ENCODE measurements at regions not wholly inside any gene's neighbourhood (a gene's known extent, or its start where the extent isn't known, plus 50 kb on each side); places are given as distances from the start of the nearest gene placed in this dataset.

DNA sequence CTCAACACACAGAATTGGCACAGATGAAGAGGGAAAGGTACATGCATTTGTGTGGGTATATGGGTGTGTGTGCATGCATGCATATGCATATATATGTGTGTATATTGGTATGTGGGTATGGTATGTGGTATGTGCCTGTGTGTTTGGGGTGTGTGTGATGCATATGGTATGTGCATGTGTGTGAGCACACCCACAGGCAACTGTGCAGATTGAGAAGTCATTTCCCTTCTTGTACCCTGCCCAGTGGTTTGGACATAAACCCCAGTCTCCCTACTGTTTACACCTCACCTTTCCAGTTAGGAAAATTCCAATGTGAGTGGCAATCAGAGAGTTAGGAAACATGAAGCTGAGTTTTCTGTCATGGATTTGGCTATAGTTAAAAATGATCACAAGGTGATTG lies 178.0 kb downstream of the NXNL2 start (continued):
- no peak for TF ChIP-seq ASH2L (IDR thresholded peaks at IDR 0.05; ENCODE audit: borderline replicate concordance, low read depth)
- no peak for TF ChIP-seq YY1 (IDR thresholded peaks at IDR 0.05; ENCODE audit: low read depth, low read length)

DNA sequence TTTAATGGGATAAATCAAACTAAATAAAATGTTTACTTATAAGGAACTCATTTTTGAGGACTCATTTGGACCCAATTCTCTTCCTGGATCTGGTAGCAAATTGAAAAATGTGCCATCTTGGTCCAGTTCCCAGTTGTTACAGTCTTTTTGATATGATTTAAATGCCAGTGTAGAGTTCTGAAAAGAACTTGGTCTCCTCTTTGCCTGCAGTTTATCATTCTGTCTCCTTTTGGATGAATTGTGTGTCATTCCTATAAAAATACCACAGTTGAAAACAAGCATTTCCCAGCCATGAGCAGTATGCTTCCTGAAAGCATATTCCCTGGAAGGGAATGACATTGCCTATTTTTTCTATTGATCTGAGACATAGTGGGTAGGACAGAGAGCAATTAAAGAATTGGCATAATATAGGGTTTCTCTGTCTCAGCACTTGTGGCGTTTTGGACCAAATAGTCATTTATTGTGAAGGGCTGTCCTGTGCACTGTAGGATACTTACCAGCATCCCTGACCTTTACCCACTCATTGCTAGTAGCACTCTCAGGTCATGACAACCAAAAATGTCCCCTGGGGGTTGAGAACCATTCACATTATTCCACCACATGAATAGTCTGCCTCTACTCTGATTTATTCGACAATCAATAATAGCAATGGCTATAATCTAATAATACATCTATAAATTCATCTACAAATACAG lies 181.8 kb downstream of the NXNL2 start:
- no peak for DNase-seq (ENCODE audit: low read depth, low spot score)
- H3K79me2 ChIP-seq (ENCODE audit: control insufficient read depth, insufficient read depth, low read length): no peaks in the 10 kb centered on the region
- in situ Hi-C loops (cut with MboI): no loop called here
- H2AFZ ChIP-seq (ENCODE audit: control insufficient read depth, low read depth, low read length): no peak overlapping the region
- H3K27me3 ChIP-seq (replicated peaks in 1 of 2; ENCODE audit: control insufficient read depth in 2 of 2, insufficient read depth in 2 of 2, low read length in 1 of 2): no peaks in the 10 kb centered on the region
- intact Hi-C loops (cut with micrococcal nuclease; ENCODE audit: unreplicated experiment): no loop called here
- RAD21 ChIA-PET (ENCODE audit: unreplicated experiment): no interaction called here
- no peaks in the 10 kb centered on the region for H3K9me3 ChIP-seq (replicated peaks; ENCODE audit: control insufficient read depth, insufficient read depth, low read length)
- BruUV-seq (replicated peaks): no TSS peak
- H3K9ac ChIP-seq (ENCODE audit: control insufficient read depth, insufficient read depth, low read length): no peak overlapping the region
- CTCF ChIA-PET: no interaction called here
- no peak for ATAC-seq
- no peak for FAIRE-seq
- SMC1A ChIA-PET (ENCODE audit: uncharacterized antibody, unreplicated experiment): no interaction called here
- no peak overlapping the region for H3K27ac ChIP-seq (ENCODE audit: control insufficient read depth, insufficient read depth)
- no peak overlapping the region for H3K4me3 ChIP-seq
- no peaks in the 10 kb centered on the region for H4K20me1 ChIP-seq (ENCODE audit: control insufficient read depth, insufficient read depth)
- POLR2A ChIA-PET: no interaction called here
- H3K36me3 ChIP-seq (ENCODE audit: control insufficient read depth in 2 of 2, insufficient read depth in 2 of 2, low read length in 1 of 2): no peaks in the 10 kb centered on the region
- WGBS (ENCODE audit: insufficient coverage, insufficient replicate concordance, low lambda C conversion rate, missing lambda C conversion rate): 47% methylated on average over 2 of the region's 2 CpGs
- H3K4me2 ChIP-seq (ENCODE audit: control insufficient read depth, insufficient read depth): no peak overlapping the region
- H3K4me1 ChIP-seq (ENCODE audit: control insufficient read depth, insufficient read depth, low read length): no peaks in the 10 kb centered on the region
- TF ChIP-seq ESRRA (IDR thresholded peaks at IDR 0.05; ENCODE audit: low read length): no peak
- TF ChIP-seq, protein P1, sequence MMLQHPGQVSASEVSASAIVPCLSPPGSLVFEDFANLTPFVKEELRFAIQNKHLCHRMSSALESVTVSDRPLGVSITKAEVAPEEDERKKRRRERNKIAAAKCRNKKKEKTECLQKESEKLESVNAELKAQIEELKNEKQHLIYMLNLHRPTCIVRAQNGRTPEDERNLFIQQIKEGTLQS (IDR thresholded peaks at IDR 0.05; ENCODE audit: borderline replicate concordance, extremely low read depth, low read depth, low read length): no peak
- TF ChIP-seq KDM1A (IDR thresholded peaks at IDR 0.05; ENCODE audit: borderline replicate concordance): no peak
- TF ChIP-seq, protein P2, sequence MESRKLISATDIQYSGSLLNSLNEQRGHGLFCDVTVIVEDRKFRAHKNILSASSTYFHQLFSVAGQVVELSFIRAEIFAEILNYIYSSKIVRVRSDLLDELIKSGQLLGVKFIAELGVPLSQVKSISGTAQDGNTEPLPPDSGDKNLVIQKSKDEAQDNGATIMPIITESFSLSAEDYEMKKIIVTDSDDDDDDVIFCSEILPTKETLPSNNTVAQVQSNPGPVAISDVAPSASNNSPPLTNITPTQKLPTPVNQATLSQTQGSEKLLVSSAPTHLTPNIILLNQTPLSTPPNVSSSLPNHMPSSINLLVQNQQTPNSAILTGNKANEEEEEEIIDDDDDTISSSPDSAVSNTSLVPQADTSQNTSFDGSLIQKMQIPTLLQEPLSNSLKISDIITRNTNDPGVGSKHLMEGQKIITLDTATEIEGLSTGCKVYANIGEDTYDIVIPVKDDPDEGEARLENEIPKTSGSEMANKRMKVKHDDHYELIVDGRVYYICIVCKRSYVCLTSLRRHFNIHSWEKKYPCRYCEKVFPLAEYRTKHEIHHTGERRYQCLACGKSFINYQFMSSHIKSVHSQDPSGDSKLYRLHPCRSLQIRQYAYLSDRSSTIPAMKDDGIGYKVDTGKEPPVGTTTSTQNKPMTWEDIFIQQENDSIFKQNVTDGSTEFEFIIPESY (IDR thresholded peaks at IDR 0.05): no peak
- no peak for TF ChIP-seq ZZZ3 (IDR thresholded peaks at IDR 0.05; ENCODE audit: control insufficient read depth, insufficient read length, low read depth)
- no peak for TF ChIP-seq RUNX3 (IDR thresholded peaks at IDR 0.05; ENCODE audit: low read length)
- TF ChIP-seq, protein P3, sequence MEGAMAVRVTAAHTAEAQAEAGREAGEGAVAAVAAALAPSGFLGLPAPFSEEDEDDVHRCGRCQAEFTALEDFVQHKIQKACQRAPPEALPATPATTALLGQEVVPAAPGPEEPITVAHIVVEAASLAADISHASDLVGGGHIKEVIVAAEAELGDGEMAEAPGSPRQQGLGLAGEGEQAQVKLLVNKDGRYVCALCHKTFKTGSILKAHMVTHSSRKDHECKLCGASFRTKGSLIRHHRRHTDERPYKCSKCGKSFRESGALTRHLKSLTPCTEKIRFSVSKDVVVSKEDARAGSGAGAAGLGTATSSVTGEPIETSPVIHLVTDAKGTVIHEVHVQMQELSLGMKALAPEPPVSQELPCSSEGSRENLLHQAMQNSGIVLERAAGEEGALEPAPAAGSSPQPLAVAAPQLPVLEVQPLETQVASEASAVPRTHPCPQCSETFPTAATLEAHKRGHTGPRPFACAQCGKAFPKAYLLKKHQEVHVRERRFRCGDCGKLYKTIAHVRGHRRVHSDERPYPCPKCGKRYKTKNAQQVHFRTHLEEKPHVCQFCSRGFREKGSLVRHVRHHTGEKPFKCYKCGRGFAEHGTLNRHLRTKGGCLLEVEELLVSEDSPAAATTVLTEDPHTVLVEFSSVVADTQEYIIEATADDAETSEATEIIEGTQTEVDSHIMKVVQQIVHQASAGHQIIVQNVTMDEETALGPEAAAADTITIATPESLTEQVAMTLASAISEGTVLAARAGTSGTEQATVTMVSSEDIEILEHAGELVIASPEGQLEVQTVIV (IDR thresholded peaks at IDR 0.05; ENCODE audit: borderline replicate concordance, partially characterized antibody): no peak
- no peak for TF ChIP-seq SUZ12 (IDR thresholded peaks at IDR 0.05; ENCODE audit: unreplicated experiment)
- TF ChIP-seq, protein P4, sequence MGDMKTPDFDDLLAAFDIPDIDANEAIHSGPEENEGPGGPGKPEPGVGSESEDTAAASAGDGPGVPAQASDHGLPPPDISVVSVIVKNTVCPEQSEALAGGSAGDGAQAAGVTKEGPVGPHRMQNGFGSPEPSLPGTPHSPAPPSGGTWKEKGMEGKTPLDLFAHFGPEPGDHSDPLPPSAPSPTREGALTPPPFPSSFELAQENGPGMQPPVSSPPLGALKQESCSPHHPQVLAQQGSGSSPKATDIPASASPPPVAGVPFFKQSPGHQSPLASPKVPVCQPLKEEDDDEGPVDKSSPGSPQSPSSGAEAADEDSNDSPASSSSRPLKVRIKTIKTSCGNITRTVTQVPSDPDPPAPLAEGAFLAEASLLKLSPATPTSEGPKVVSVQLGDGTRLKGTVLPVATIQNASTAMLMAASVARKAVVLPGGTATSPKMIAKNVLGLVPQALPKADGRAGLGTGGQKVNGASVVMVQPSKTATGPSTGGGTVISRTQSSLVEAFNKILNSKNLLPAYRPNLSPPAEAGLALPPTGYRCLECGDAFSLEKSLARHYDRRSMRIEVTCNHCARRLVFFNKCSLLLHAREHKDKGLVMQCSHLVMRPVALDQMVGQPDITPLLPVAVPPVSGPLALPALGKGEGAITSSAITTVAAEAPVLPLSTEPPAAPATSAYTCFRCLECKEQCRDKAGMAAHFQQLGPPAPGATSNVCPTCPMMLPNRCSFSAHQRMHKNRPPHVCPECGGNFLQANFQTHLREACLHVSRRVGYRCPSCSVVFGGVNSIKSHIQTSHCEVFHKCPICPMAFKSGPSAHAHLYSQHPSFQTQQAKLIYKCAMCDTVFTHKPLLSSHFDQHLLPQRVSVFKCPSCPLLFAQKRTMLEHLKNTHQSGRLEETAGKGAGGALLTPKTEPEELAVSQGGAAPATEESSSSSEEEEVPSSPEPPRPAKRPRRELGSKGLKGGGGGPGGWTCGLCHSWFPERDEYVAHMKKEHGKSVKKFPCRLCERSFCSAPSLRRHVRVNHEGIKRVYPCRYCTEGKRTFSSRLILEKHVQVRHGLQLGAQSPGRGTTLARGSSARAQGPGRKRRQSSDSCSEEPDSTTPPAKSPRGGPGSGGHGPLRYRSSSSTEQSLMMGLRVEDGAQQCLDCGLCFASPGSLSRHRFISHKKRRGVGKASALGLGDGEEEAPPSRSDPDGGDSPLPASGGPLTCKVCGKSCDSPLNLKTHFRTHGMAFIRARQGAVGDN (IDR thresholded peaks at IDR 0.05): no peak
